ENCODE measurements at regions not wholly inside any gene's neighbourhood (a gene's known extent, or its start where the extent isn't known, plus 50 kb on each side); places are given as distances from the start of the nearest gene placed in this dataset.

DNA sequence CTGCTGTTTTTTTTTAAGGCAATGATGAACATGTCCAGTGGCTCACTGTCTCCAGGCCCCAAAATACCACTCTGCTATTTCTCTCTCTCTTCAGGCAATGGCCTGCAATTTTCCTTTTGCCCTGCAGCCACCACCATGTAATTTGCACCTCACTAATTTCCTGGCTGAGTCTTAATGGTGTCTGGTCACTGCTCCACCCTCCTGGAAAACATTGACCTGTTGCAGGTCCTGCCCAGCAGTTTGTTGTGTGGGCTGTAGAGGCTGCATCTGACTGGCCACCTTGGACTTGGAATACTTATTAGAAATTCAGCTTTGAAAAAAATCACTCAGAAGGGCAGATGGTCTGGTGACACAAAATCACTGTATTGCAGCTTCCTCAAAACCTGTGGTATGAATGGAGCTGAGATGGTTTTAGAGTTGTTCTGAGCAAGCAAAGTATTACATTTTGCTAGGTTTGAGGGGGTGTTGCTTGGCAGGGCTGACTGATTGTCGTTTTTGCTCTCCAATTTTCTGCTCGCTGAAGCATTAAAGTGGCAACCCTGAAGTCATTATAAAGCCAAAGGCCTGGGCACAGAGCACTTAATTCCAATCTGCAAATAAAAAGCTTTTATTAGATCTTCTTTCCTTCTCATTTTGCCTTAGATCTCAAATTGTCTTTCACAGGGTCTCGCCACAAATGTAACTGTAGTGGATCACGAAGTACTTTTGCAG is 134.8 kb downstream of the TMEM174 start:
- ATAC-seq = no peak

DNA sequence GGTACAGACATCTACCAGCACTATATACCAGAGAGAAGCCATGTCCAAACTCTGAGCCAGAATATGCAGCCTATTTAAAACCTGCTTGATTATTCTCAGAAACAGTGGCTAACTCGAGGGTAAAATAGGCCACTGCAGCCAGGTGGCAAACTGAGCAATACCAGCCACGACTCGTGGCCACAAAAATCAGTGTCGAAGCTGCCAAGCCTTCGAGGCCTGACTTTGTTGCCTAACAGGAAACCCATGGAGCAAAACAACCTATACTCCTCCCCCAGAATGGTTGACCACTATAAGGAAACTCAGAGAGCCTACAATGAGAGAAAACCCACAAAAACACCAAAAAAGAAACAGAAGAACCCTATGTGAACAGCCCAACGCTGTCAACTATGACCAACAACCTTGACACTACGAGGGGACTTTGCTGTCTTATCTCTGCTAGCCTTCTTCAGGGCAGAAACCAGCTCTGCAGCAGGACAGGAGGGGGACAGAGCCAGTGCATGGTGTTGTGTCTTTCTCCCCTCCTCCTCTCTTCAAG is 133.8 kb downstream of the TMEM174 start:
- TF ChIP-seq, protein P1, sequence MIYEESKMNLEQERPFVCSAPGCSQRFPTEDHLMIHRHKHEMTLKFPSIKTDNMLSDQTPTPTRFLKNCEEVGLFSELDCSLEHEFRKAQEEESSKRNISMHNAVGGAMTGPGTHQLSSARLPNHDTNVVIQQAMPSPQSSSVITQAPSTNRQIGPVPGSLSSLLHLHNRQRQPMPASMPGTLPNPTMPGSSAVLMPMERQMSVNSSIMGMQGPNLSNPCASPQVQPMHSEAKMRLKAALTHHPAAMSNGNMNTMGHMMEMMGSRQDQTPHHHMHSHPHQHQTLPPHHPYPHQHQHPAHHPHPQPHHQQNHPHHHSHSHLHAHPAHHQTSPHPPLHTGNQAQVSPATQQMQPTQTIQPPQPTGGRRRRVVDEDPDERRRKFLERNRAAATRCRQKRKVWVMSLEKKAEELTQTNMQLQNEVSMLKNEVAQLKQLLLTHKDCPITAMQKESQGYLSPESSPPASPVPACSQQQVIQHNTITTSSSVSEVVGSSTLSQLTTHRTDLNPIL (CRISPR knock-in tag; IDR thresholded peaks at IDR 0.05; ENCODE audit: low read depth) = no peak
- TF ChIP-seq TOX (CRISPR knock-in tag; IDR thresholded peaks at IDR 0.05; ENCODE audit: borderline replicate concordance) (no peak), RARB (CRISPR knock-in tag; IDR thresholded peaks at IDR 0.05) (no peak), ZNF565 (CRISPR knock-in tag; conservative IDR thresholded peaks at IDR 0.05; ENCODE audit: low read depth) (no peak), ZNF70 (CRISPR knock-in tag; IDR thresholded peaks at IDR 0.05) (no peak), PATZ1 (CRISPR knock-in tag; IDR thresholded peaks at IDR 0.05; ENCODE audit: borderline replicate concordance) (no peak), ISL1 (CRISPR knock-in tag; IDR thresholded peaks at IDR 0.05) (no peak), PPARA (CRISPR knock-in tag; IDR thresholded peaks at IDR 0.05; ENCODE audit: borderline replicate concordance) (no peak)
- no peak for ATAC-seq

More for the DNA sequence above, 134.8 kb downstream of the TMEM174 start:
- TF ChIP-seq ZFP30 (CRISPR knock-in tag; IDR thresholded peaks at IDR 0.05) (no peak), TCF4 (CRISPR knock-in tag; IDR thresholded peaks at IDR 0.05; ENCODE audit: borderline replicate concordance) (no peak), TSHZ2 (CRISPR knock-in tag; IDR thresholded peaks at IDR 0.05) (no peak), ZNF70 (CRISPR knock-in tag; IDR thresholded peaks at IDR 0.05) (no peak), SNAI2 (CRISPR knock-in tag; IDR thresholded peaks at IDR 0.05) (no peak), ZC3H10 (CRISPR knock-in tag; IDR thresholded peaks at IDR 0.05) (no peak), ARNTL (CRISPR knock-in tag; IDR thresholded peaks at IDR 0.05; ENCODE audit: borderline replicate concordance, low read depth) (no peak), ESRRG (CRISPR knock-in tag; IDR thresholded peaks at IDR 0.05) (no peak), RARB (CRISPR knock-in tag; IDR thresholded peaks at IDR 0.05) (no peak), TOX (CRISPR knock-in tag; IDR thresholded peaks at IDR 0.05; ENCODE audit: borderline replicate concordance) (no peak)

DNA sequence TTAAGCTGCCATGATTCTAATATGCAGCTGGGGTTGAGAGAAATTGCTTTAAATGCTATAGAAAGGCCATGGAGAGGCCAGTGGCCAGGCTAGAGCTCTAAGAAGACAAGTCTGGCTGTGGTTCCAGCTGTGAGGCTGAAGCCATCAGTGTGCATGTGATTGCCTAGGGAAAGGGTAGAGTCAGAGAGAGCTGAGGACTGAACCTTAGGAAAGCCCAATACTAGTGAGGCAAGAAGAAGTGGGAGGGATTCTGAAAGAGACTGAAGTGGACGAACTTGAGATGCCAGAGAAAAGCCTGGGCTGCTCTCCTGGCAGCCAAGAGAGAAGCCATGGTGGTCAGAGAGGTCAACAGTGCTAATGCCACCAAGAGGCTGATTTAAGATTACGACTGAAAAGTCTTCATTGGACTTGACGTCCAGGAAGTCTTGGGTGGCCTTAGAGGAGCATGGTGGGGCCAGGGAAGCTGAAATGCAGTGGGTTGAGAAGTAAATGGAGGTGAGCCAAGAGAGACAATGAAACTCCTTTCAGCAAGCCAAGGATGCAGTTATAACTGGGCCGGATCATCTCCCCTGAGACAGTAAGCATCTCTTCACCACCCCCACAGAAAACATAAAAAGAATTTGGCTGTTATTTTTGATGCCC is 133.2 kb downstream of the TMEM174 start:
- ATAC-seq = no peak
- TF ChIP-seq ZC3H10 (CRISPR knock-in tag; IDR thresholded peaks at IDR 0.05) (no peak), BACH2 (CRISPR knock-in tag; IDR thresholded peaks at IDR 0.05; ENCODE audit: borderline replicate concordance) (no peak), POU6F1 (CRISPR knock-in tag; IDR thresholded peaks at IDR 0.05; ENCODE audit: borderline replicate concordance, low read depth) (no peak), ZNF8 (CRISPR knock-in tag; IDR thresholded peaks at IDR 0.05) (no peak), ISL1 (CRISPR knock-in tag; IDR thresholded peaks at IDR 0.05) (no peak), ZFP30 (CRISPR knock-in tag; IDR thresholded peaks at IDR 0.05) (no peak), ZFP3 (CRISPR knock-in tag; IDR thresholded peaks at IDR 0.05) (no peak), PPARA (CRISPR knock-in tag; IDR thresholded peaks at IDR 0.05; ENCODE audit: borderline replicate concordance) (no peak), GLIS3 (CRISPR knock-in tag; IDR thresholded peaks at IDR 0.05) (no peak)
- TF ChIP-seq, protein P2, sequence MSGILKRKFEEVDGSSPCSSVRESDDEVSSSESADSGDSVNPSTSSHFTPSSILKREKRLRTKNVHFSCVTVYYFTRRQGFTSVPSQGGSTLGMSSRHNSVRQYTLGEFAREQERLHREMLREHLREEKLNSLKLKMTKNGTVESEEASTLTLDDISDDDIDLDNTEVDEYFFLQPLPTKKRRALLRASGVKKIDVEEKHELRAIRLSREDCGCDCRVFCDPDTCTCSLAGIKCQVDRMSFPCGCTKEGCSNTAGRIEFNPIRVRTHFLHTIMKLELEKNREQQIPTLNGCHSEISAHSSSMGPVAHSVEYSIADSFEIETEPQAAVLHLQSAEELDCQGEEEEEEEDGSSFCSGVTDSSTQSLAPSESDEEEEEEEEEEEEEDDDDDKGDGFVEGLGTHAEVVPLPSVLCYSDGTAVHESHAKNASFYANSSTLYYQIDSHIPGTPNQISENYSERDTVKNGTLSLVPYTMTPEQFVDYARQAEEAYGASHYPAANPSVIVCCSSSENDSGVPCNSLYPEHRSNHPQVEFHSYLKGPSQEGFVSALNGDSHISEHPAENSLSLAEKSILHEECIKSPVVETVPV (CRISPR knock-in tag; IDR thresholded peaks at IDR 0.05) = no peak
